IMR-90 (cell line): ENCODE measurements at regions not wholly inside any gene's neighbourhood (a gene's known extent, or its start where the extent isn't known, plus 50 kb on each side); places are given as distances from the start of the nearest gene placed in this dataset.

Experiments used
- ATAC-seq: fragments of 200-7000 bp; cut with Tn5 transposase; 2 replicates; pipeline ENCODE4 v1.9.1; 2020; ENCODE audit warnings: low read depth, mild to moderate bottlenecking, moderate library complexity
- BruUV-seq: library from RNA; stranded (reverse); fragments of 400-500 nt; replicated peaks from 2 replicates; lab custom pipeline; 2021; lab: Mats Ljungman, UMichigan
- CTCF ChIA-PET: fragments of 300-600 bp; formaldehyde crosslinking; extraction: SDS; loops from one replicate; lab custom pipeline; 2021; ENCODE audit warnings: antibody characterized with exemption; lab: Yijun Ruan, JAX
- POLR2A ChIA-PET: fragments of 300-600 bp; sonication (Branson Sonifier 250); formaldehyde crosslinking; loops from one replicate; lab custom pipeline; 2022; ENCODE audit warnings: antibody characterized with exemption; ENCODE audit not compliant: unreplicated experiment; lab: Charles Lee
- DNase-seq: peaks from one replicate; pipeline ENCODE4 v3.0.0; 2013
- H2AFZ ChIP-seq: replicated peaks from 2 replicates; pipeline ENCODE3; 2013; ENCODE audit warnings: low read length, mild to moderate bottlenecking; ENCODE audit not compliant: poor library complexity
- H2AK5ac ChIP-seq: 2 replicates; pipeline ENCODE4 v1.6.1; 2013; ENCODE audit warnings: low read depth, low read length, inconsistent platforms
- H2AK9ac ChIP-seq: replicated peaks from 2 replicates; pipeline ENCODE3; 2013; ENCODE audit warnings: mild to moderate bottlenecking, low read depth, low read length, moderate library complexity; ENCODE audit not compliant: poor library complexity
- H2BK120ac ChIP-seq: 2 replicates; pipeline ENCODE4 v1.6.1; 2013; ENCODE audit warnings: low read depth, low read length, inconsistent platforms
- H2BK15ac ChIP-seq: 3 replicates; pipeline ENCODE4 v1.6.1; 2013; ENCODE audit warnings: low read depth, low read length, inconsistent platforms
- H2BK20ac ChIP-seq: 2 replicates; pipeline ENCODE4 v1.6.1; 2013; ENCODE audit warnings: low read depth, mild to moderate bottlenecking, inconsistent platforms, low read length, moderate library complexity
- H2BK5ac ChIP-seq: 2 replicates; pipeline ENCODE4 v1.6.1; 2013; ENCODE audit warnings: mild to moderate bottlenecking, low read depth, low read length, inconsistent platforms; ENCODE audit not compliant: poor library complexity, severe bottlenecking
- H3K14ac ChIP-seq: replicated peaks from 2 replicates; pipeline ENCODE4 v1.6.1; 2013; ENCODE audit warnings: low read depth, low read length, inconsistent platforms
- H3K18ac ChIP-seq: 2 replicates; pipeline ENCODE4 v1.6.1; 2013; ENCODE audit warnings: low read depth, low read length, control low read depth
- H3K23ac ChIP-seq: 2 replicates; pipeline ENCODE4 v1.6.1; 2013; ENCODE audit warnings: low read depth, low read length, inconsistent platforms
- H3K27ac ChIP-seq: 2 replicates; pipeline ENCODE4 v1.5.1; 2013; ENCODE audit warnings: mild to moderate bottlenecking, control low read depth, low read length; ENCODE audit not compliant: insufficient read depth
- H3K27me3 ChIP-seq: 2 replicates; pipeline ENCODE4 v1.6.1; 2013; ENCODE audit warnings: low read length; ENCODE audit not compliant: control insufficient read depth, insufficient read depth
- H3K36me3 ChIP-seq: 2 replicates; pipeline ENCODE4 v1.6.1; 2013; ENCODE audit warnings: low read length, mixed read lengths; ENCODE audit not compliant: control insufficient read depth, insufficient read depth
- H3K4ac ChIP-seq: 2 replicates; pipeline ENCODE4 v1.6.1; 2013; ENCODE audit warnings: low read depth, low read length, inconsistent platforms
- H3K4me1 ChIP-seq: 2 replicates; pipeline ENCODE4 v1.6.1; 2013; ENCODE audit warnings: low read length, mixed read lengths; ENCODE audit not compliant: control insufficient read depth, insufficient read depth
- H3K4me2 ChIP-seq: 2 replicates; pipeline ENCODE4 v1.6.1; 2013; ENCODE audit warnings: low read depth, mild to moderate bottlenecking, control low read depth, low read length, moderate library complexity
- H3K4me3 ChIP-seq: 2 replicates; pipeline ENCODE4 v1.5.1; 2013; ENCODE audit warnings: low read depth, mild to moderate bottlenecking, control low read depth, low read length, moderate library complexity; ENCODE audit not compliant: insufficient read depth
- H3K56ac ChIP-seq: 2 replicates; pipeline ENCODE4 v1.6.1; 2013; ENCODE audit warnings: low read length, inconsistent platforms; ENCODE audit not compliant: insufficient read depth; ENCODE audit errors: extremely low read depth
- H3K79me1 ChIP-seq, 2 experiments: 2 replicates each; pipeline ENCODE4 v1.6.1; 2013; ENCODE audit warnings: low read length in 2 of 2, inconsistent platforms in 1 of 2, low read depth in 1 of 2
- H3K9ac ChIP-seq: 2 replicates; pipeline ENCODE4 v1.6.1; 2013; ENCODE audit warnings: low read depth, low read length, control low read depth
- H3K9me1 ChIP-seq: 2 replicates; pipeline ENCODE4 v1.6.1; 2013; ENCODE audit warnings: low read length, inconsistent platforms; ENCODE audit not compliant: insufficient read depth
- H3K9me3 ChIP-seq: 2 replicates; pipeline ENCODE4 v1.6.1; 2013; ENCODE audit warnings: low read length; ENCODE audit not compliant: control insufficient read depth, insufficient read depth
- H4K20me1 ChIP-seq: 2 replicates; pipeline ENCODE4 v1.6.1; 2013; ENCODE audit warnings: low read length, inconsistent platforms; ENCODE audit not compliant: insufficient read depth
- H4K5ac ChIP-seq: 2 replicates; pipeline ENCODE4 v1.6.1; 2013; ENCODE audit warnings: mild to moderate bottlenecking, low read depth, low read length, control low read depth
- H4K8ac ChIP-seq, 2 experiments: 2 replicates each; pipeline ENCODE4 v1.6.1; 2013; ENCODE audit warnings: low read depth in 2 of 2, low read length in 2 of 2, control low read depth in 1 of 2, inconsistent platforms in 1 of 2
- H4K91ac ChIP-seq: 2 replicates; pipeline ENCODE4 v1.6.1; 2013; ENCODE audit warnings: low read depth, low read length, inconsistent platforms; ENCODE audit not compliant: insufficient read depth
- BHLHE40 ChIP-seq: fragments of 150-350 bp; IDR thresholded peaks from 2 replicates; pipeline ENCODE4 v1.6.1; 2016; ENCODE audit warnings: mild to moderate bottlenecking, low read depth, low read length
- CHD1 ChIP-seq: IDR thresholded peaks from 2 replicates; pipeline ENCODE4 v1.6.1; 2012; ENCODE audit warnings: low read depth, low read length, improper control_type of control experiment
- ELK1 ChIP-seq: fragments of 150-350 bp; IDR thresholded peaks from 2 replicates; pipeline ENCODE4 v1.6.1; 2016; ENCODE audit warnings: low read depth, mild to moderate bottlenecking, low read length, moderate library complexity, borderline replicate concordance
- FOS ChIP-seq: fragments of 150-350 bp; IDR thresholded peaks from 2 replicates; pipeline ENCODE4 v1.6.1; 2016; ENCODE audit warnings: low read depth, low read length
- MAZ ChIP-seq: IDR thresholded peaks from 2 replicates; pipeline ENCODE4 v1.6.1; 2012; ENCODE audit warnings: low read depth, mild to moderate bottlenecking, low read length, improper control_type of control experiment, moderate library complexity, borderline replicate concordance
- MXI1 ChIP-seq: IDR thresholded peaks from 2 replicates; pipeline ENCODE4 v1.6.1; 2012; ENCODE audit warnings: low read depth, mild to moderate bottlenecking, low read length, moderate library complexity, borderline replicate concordance
- POLR2A ChIP-seq: IDR thresholded peaks from 2 replicates; pipeline ENCODE4 v1.6.1; 2012; ENCODE audit warnings: mild to moderate bottlenecking, low read depth, low read length
- RFX5 ChIP-seq: IDR thresholded peaks from 2 replicates; pipeline ENCODE4 v1.8.0; 2012; ENCODE audit warnings: low read depth, mild to moderate bottlenecking, low read length, moderate library complexity
- SMC3 ChIP-seq: fragments of 150-350 bp; IDR thresholded peaks from 2 replicates; pipeline ENCODE4 v1.6.1; 2016; ENCODE audit warnings: low read depth, mild to moderate bottlenecking, antibody characterized with exemption, low read length, moderate library complexity
- USF2 ChIP-seq: fragments of 150-350 bp; IDR thresholded peaks from 2 replicates; pipeline ENCODE4 v1.6.1; 2017; ENCODE audit warnings: mild to moderate bottlenecking, antibody characterized with exemption, low read length, low read depth
- WGBS, 2 experiments: methylation state at CpG; one replicate each; pipeline versions ENCODE4 v1.1.5 to v1.1.7; 2013; ENCODE audit warnings: missing lambda C conversion rate in 2 of 2; ENCODE audit not compliant: insufficient read length in 1 of 2; ENCODE audit errors: extremely low coverage in 2 of 2; 5-methylcytosine and 5-hydroxymethylcytosine counted together
- dilution Hi-C: fragments of 300-500 bp; cut with HindIII; formaldehyde crosslinking; loops from one replicate; pipeline ENCODE4 v1.14.3; 2018; ENCODE audit warnings: low sequenced_read_pairs; ENCODE audit not compliant: unreplicated experiment
- in situ Hi-C: fragments of 300-500 bp; cut with MboI; formaldehyde crosslinking; loops from 3 replicates; pipeline ENCODE4 v1.14.3; 2019; ENCODE audit warnings: low sequenced_read_pairs, inconsistent platforms, mixed read lengths
- intact Hi-C: fragments of 100-400 bp; cut with micrococcal nuclease; formaldehyde crosslinking; loops from 2 replicates; pipeline ENCODE4 v1.10.0; 2022

- ATAC-seq (no peak), DNase-seq (no peak)
- CTCF ChIA-PET = no interaction called here
- no peak overlapping the region for H2BK120ac ChIP-seq
- dilution Hi-C loops (no loop called here), intact Hi-C loops (no loop called here), in situ Hi-C loops (no loop called here)
- H3K36me3 ChIP-seq = no peaks in the 10 kb centered on the region
- H3K9ac ChIP-seq = no peak overlapping the region
- no peak overlapping the region for H3K18ac ChIP-seq
- TF ChIP-seq MAZ (no peak), ELK1 (no peak), USF2 (no peak), MXI1 (no peak), POLR2A (no peak), CHD1 (no peak), FOS (no peak), SMC3 (no peak), RFX5 (no peak), BHLHE40 (no peak)
- no peaks in the 10 kb centered on the region for H3K79me1 ChIP-seq
- H3K56ac ChIP-seq = no peak overlapping the region
- H3K4me2 ChIP-seq = no peak overlapping the region
- H3K9me3 ChIP-seq = no peaks in the 10 kb centered on the region
- no peak overlapping the region for H3K23ac ChIP-seq
- H3K4me1 ChIP-seq = no peaks in the 10 kb centered on the region
- H2BK5ac ChIP-seq = no peak overlapping the region
- no peak overlapping the region for H2BK15ac ChIP-seq
- BruUV-seq = no TSS peak
- H3K9me1 ChIP-seq = no peaks in the 10 kb centered on the region
- H4K8ac ChIP-seq = no peak overlapping the region
- no peak overlapping the region for H2AK5ac ChIP-seq
- H2BK20ac ChIP-seq = no peak overlapping the region
- H3K4ac ChIP-seq = no peak overlapping the region
- no peak overlapping the region for H2AFZ ChIP-seq
- POLR2A ChIA-PET = no interaction called here
- H3K4me3 ChIP-seq = no peak overlapping the region
- no peak overlapping the region for H3K27ac ChIP-seq
- WGBS, 2 experiments = no CpG with 5 or more reads among the region's 4 CpGs
- no peaks in the 10 kb centered on the region for H4K20me1 ChIP-seq
- H3K14ac ChIP-seq = no peak overlapping the region
- H4K91ac ChIP-seq = no peak overlapping the region
- no peak overlapping the region for H4K5ac ChIP-seq
- no peak overlapping the region for H2AK9ac ChIP-seq
- H3K27me3 ChIP-seq = no peaks in the 10 kb centered on the region
Observed at GRCh38 chr3:41080141-41080540, 119.2 kb upstream of the CTNNB1 start.
